OCI-LY3 (cell line): ENCODE measurements at regions not wholly inside any gene's neighbourhood (a gene's known extent, or its start where the extent isn't known, plus 50 kb on each side); places are given as distances from the start of the nearest gene placed in this dataset.

Source experiments
- H2AFZ ChIP-seq: fragments of 200-600, 300-600 bp; shearing (Covaris generic); 2 replicates; pipeline ENCODE4 v1.6.0; 2014; ENCODE audit warnings: antibody characterized with exemption, low read depth, low read length
- H3K27ac ChIP-seq: fragments of 200-600, 300-600 bp; sonication (generic); 2 replicates; pipeline ENCODE4 v1.5.1; 2014; ENCODE audit warnings: mild to moderate bottlenecking, low read length, moderate library complexity, mixed read lengths
- H3K27me3 ChIP-seq: fragments of 200-600, 300-600 bp; sonication (generic); 2 replicates; pipeline ENCODE4 v1.6.1; 2014; ENCODE audit warnings: low read depth, low read length, mixed read lengths
- H3K36me3 ChIP-seq: fragments of 200-600, 300-600 bp; sonication (generic); replicated peaks from 2 replicates; pipeline ENCODE3; 2014; ENCODE audit warnings: low read depth, low read length, mixed read lengths
- H3K4me1 ChIP-seq: fragments of 300-600, 200-600 bp; sonication (generic); 2 replicates; pipeline ENCODE4 v1.6.1; 2014; ENCODE audit warnings: low read length, mixed read lengths
- H3K4me2 ChIP-seq: fragments of 200-600, 300-600 bp; sonication (generic); 2 replicates; pipeline ENCODE4 v1.6.1; 2014; ENCODE audit warnings: low read length, mixed read lengths
- H3K4me3 ChIP-seq: fragments of 300-600, 200-600 bp; sonication (generic); 2 replicates; pipeline ENCODE4 v1.5.1; 2014; ENCODE audit warnings: antibody characterized with exemption, mild to moderate bottlenecking, low read length, moderate library complexity
- H3K79me2 ChIP-seq: fragments of 300-600, 200-600 bp; shearing (Covaris generic); 2 replicates; pipeline ENCODE4 v1.6.1; 2014; ENCODE audit warnings: mild to moderate bottlenecking, low read length, mixed read lengths
- H3K9ac ChIP-seq: fragments of 300-600, 200-600 bp; shearing (Covaris generic); 2 replicates; pipeline ENCODE4 v1.6.0; 2014; ENCODE audit warnings: mild to moderate bottlenecking, low read length, moderate library complexity
- H3K9me3 ChIP-seq: fragments of 200-600, 300-600 bp; shearing (Covaris generic); 2 replicates; pipeline ENCODE4 v1.6.1; 2014; ENCODE audit warnings: low read length, mixed read lengths; ENCODE audit not compliant: insufficient read depth
- H4K20me1 ChIP-seq: fragments of 200-600, 300-600 bp; sonication (generic); 2 replicates; pipeline ENCODE4 v1.6.1; 2016; ENCODE audit warnings: low read length, mixed read lengths; ENCODE audit not compliant: insufficient read depth
- CTCF ChIP-seq: fragments of 200-600, 300-600 bp; sonication (generic); IDR thresholded peaks from 2 replicates; pipeline ENCODE4 v1.5.1; 2014; ENCODE audit warnings: antibody characterized with exemption, low read length, low read depth
- EZH2phosphoT487 ChIP-seq: fragments of 200-600 bp; shearing (Covaris generic); IDR thresholded peaks from 2 replicates; pipeline ENCODE4 v1.6.1; 2018; ENCODE audit warnings: antibody characterized with exemption, mixed run types, low read depth

GRCh38 chr16:79302731-79303130, 297.8 kb downstream of the MAF start:
- TF ChIP-seq CTCF (no peak), EZH2phosphoT487 (no peak)
- H3K4me3 ChIP-seq = no peak overlapping the region
- no peak overlapping the region for H3K4me2 ChIP-seq
- H3K36me3 ChIP-seq = no peaks in the 10 kb centered on the region
- peaks cover 7% of the 10 kb centered on the region for H4K20me1 ChIP-seq
- no peak overlapping the region for H2AFZ ChIP-seq
- H3K9ac ChIP-seq = no peak overlapping the region
- H3K79me2 ChIP-seq = no peaks in the 10 kb centered on the region
- no peak overlapping the region for H3K27ac ChIP-seq
- H3K27me3 ChIP-seq = peaks cover 68% of the 10 kb centered on the region
- H3K9me3 ChIP-seq = no peaks in the 10 kb centered on the region
- no peaks in the 10 kb centered on the region for H3K4me1 ChIP-seq

- Histone ChIP-seq H3K27ac (no peak overlapping the region), H3K27me3 (peaks cover 68% of the 10 kb centered on the region), H3K79me2 (no peaks in the 10 kb centered on the region), H2AFZ (no peak overlapping the region), H4K20me1 (peaks cover 8% of the 10 kb centered on the region), H3K9ac (no peak overlapping the region), H3K4me2 (no peak overlapping the region), H3K4me3 (no peak overlapping the region), H3K9me3 (no peaks in the 10 kb centered on the region), H3K36me3 (no peaks in the 10 kb centered on the region), H3K4me1 (no peaks in the 10 kb centered on the region)
- TF ChIP-seq CTCF (no peak), EZH2phosphoT487 (no peak)
Measured at GRCh38 chr16:79301051-79301450, 299.5 kb downstream of the MAF start.

GRCh38 chr16:79298894-79299799, 301.4 kb downstream of the MAF start:
- H3K9me3 ChIP-seq = no peaks in the 10 kb centered on the region
- H3K27ac ChIP-seq = no peak overlapping the region
- H3K4me3 ChIP-seq = no peak overlapping the region
- H3K4me1 ChIP-seq = no peaks in the 10 kb centered on the region
- TF ChIP-seq EZH2phosphoT487 = no peak
- TF ChIP-seq CTCF = no peak
- no peaks in the 10 kb centered on the region for H3K79me2 ChIP-seq
- H3K9ac ChIP-seq = no peak overlapping the region
- H3K36me3 ChIP-seq = no peaks in the 10 kb centered on the region
- H3K27me3 ChIP-seq = peaks cover 72% of the 10 kb centered on the region
- H2AFZ ChIP-seq = no peak overlapping the region
- peaks cover 17% of the 10 kb centered on the region for H4K20me1 ChIP-seq
- no peak overlapping the region for H3K4me2 ChIP-seq

GRCh38 chr16:79298476-79298875, 302.1 kb downstream of the MAF start:
- Histone ChIP-seq H3K9me3 (no peaks in the 10 kb centered on the region), H3K36me3 (no peaks in the 10 kb centered on the region), H3K4me2 (no peak overlapping the region), H3K27ac (no peak overlapping the region), H3K4me1 (no peaks in the 10 kb centered on the region), H3K79me2 (no peaks in the 10 kb centered on the region), H3K4me3 (no peak overlapping the region), H2AFZ (no peak overlapping the region), H3K27me3 (peaks cover 72% of the 10 kb centered on the region), H3K9ac (no peak overlapping the region), H4K20me1 (peaks cover 15% of the 10 kb centered on the region)
- TF ChIP-seq EZH2phosphoT487 (no peak), CTCF (no peak)
